ENCODE measurements at regions not wholly inside any gene's neighbourhood (a gene's known extent, or its start where the extent isn't known, plus 50 kb on each side); places are given as distances from the start of the nearest gene placed in this dataset.
"Not testable (repeated sequence)": the region's sequence is repeated elsewhere in the genome, so short reads cannot be mapped to it uniquely, and the experiment has no call there.

GRCh38 chrX:13955975-13956374 lies 73.7 kb downstream of the GEMIN8 start:
- no peak overlapping the region for H3K4me3 ChIP-seq (replicated peaks; ENCODE audit: low read depth, low read length)
- DNase-seq (ENCODE audit: low read depth), result no peak
- TF ChIP-seq CTCF (IDR thresholded peaks at IDR 0.05; ENCODE audit: low read length, missing control alignments), result no peak

GRCh38 chrX:13955095-13955647 lies 74.5 kb downstream of the GEMIN8 start:
- H3K4me3 ChIP-seq (replicated peaks; ENCODE audit: low read depth, low read length), result no peak overlapping the region
- no peak for DNase-seq (ENCODE audit: low read depth)
- no peak for TF ChIP-seq CTCF (IDR thresholded peaks at IDR 0.05; ENCODE audit: low read length, missing control alignments)

GRCh38 chrX:13952581-13952980 lies 77.1 kb downstream of the GEMIN8 start:
- DNase-seq (ENCODE audit: low read depth), result no peak
- no peak overlapping the region for H3K4me3 ChIP-seq (replicated peaks; ENCODE audit: low read depth, low read length)
- no peak for TF ChIP-seq CTCF (IDR thresholded peaks at IDR 0.05; ENCODE audit: low read length, missing control alignments)

GRCh38 chrX:13946223-13946622 lies 83.5 kb downstream of the GEMIN8 start:
- not testable (repeated sequence) for DNase-seq (ENCODE audit: low read depth); H3K4me3 ChIP-seq (replicated peaks; ENCODE audit: low read depth, low read length)

- H3K4me3 ChIP-seq (replicated peaks; ENCODE audit: low read depth, low read length); DNase-seq (ENCODE audit: low read depth): not testable (repeated sequence)
These were observed 83.9 kb downstream of the GEMIN8 start for GRCh38 chrX:13945787-13946186.

- no peak overlapping the region for H3K4me3 ChIP-seq (replicated peaks; ENCODE audit: low read depth, low read length)
- no peak for TF ChIP-seq CTCF (IDR thresholded peaks at IDR 0.05; ENCODE audit: low read length, missing control alignments)
- no peak for DNase-seq (ENCODE audit: low read depth)
These were observed 89.0 kb downstream of the GEMIN8 start for GRCh38 chrX:13940671-13941070.

- no peak overlapping the region for H3K4me3 ChIP-seq (replicated peaks; ENCODE audit: low read depth, low read length)
- TF ChIP-seq CTCF (IDR thresholded peaks at IDR 0.05; ENCODE audit: low read length, missing control alignments), result no peak
- no peak for DNase-seq (ENCODE audit: low read depth)
These were observed 89.7 kb downstream of the GEMIN8 start for GRCh38 chrX:13939741-13940597.
